ENCODE measurements at regions not wholly inside any gene's neighbourhood (a gene's known extent, or its start where the extent isn't known, plus 50 kb on each side); places are given as distances from the start of the nearest gene placed in this dataset.

GRCh38 chr2:156006721-156007618 lies 325.6 kb downstream of the NR4A2 start:
- Mint-ChIP-seq H3K4me3 (no peak overlapping the region), H3K27me3 (no peaks in the 10 kb centered on the region), H3K27ac (no peak overlapping the region), H3K36me3 (ENCODE audit: low read depth) (no peaks in the 10 kb centered on the region), H3K9me3 (peaks cover 6% of the 10 kb centered on the region), H3K4me1 (no peaks in the 10 kb centered on the region)
- DNase-seq = no peak
- TF ChIP-seq CTCF (IDR thresholded peaks at IDR 0.05) = no peak
- intact Hi-C loops (cut with micrococcal nuclease) = no loop called here
- ChIA-PET POLR2A (no interaction called here), CTCF (no interaction called here)
- ATAC-seq (ENCODE audit: low read depth) = no peak

- DNase-seq (no peak), ATAC-seq (ENCODE audit: low read depth) (no peak)
- Mint-ChIP-seq H3K27ac (no peak overlapping the region), H3K9me3 (peaks cover 6% of the 10 kb centered on the region), H3K4me3 (no peak overlapping the region), H3K27me3 (no peaks in the 10 kb centered on the region), H3K4me1 (no peaks in the 10 kb centered on the region), H3K36me3 (ENCODE audit: low read depth) (no peaks in the 10 kb centered on the region)
- no peak for TF ChIP-seq CTCF (IDR thresholded peaks at IDR 0.05)
- POLR2A ChIA-PET = no interaction called here
- CTCF ChIA-PET = no interaction called here
- intact Hi-C loops (cut with micrococcal nuclease) = no loop called here
Measured at GRCh38 chr2:156005999-156006712, 326.4 kb downstream of the NR4A2 start.

GRCh38 chr2:156005531-156005930 lies 327.0 kb downstream of the NR4A2 start:
- peaks cover 4% of the 10 kb centered on the region for H3K9me3 Mint-ChIP-seq
- DNase-seq = no peak
- no peaks in the 10 kb centered on the region for H3K4me1 Mint-ChIP-seq
- ChIA-PET POLR2A (no interaction called here), CTCF (no interaction called here)
- H3K4me3 Mint-ChIP-seq = no peak overlapping the region
- H3K36me3 Mint-ChIP-seq (ENCODE audit: low read depth) = no peaks in the 10 kb centered on the region
- no peak for ATAC-seq (ENCODE audit: low read depth)
- intact Hi-C loops (cut with micrococcal nuclease) = no loop called here
- H3K27ac Mint-ChIP-seq = no peak overlapping the region
- no peaks in the 10 kb centered on the region for H3K27me3 Mint-ChIP-seq
- no peak for TF ChIP-seq CTCF (IDR thresholded peaks at IDR 0.05)

GRCh38 chr2:156004459-156004858 lies 328.1 kb downstream of the NR4A2 start:
- Mint-ChIP-seq H3K9me3 (peaks cover 1% of the 10 kb centered on the region), H3K4me1 (no peaks in the 10 kb centered on the region), H3K36me3 (ENCODE audit: low read depth) (no peaks in the 10 kb centered on the region), H3K27ac (no peak overlapping the region), H3K4me3 (no peak overlapping the region), H3K27me3 (no peaks in the 10 kb centered on the region)
- no peak for TF ChIP-seq CTCF (IDR thresholded peaks at IDR 0.05)
- intact Hi-C loops (cut with micrococcal nuclease) = no loop called here
- ChIA-PET CTCF (no interaction called here), POLR2A (no interaction called here)
- ATAC-seq (ENCODE audit: low read depth) = no peak
- no peak for DNase-seq

- intact Hi-C loops (cut with micrococcal nuclease) = no loop called here
- Mint-ChIP-seq H3K27ac (no peak overlapping the region), H3K4me3 (no peak overlapping the region), H3K27me3 (no peaks in the 10 kb centered on the region), H3K9me3 (no peaks in the 10 kb centered on the region), H3K36me3 (ENCODE audit: low read depth) (no peaks in the 10 kb centered on the region), H3K4me1 (no peaks in the 10 kb centered on the region)
- ChIA-PET POLR2A (no interaction called here), CTCF (no interaction called here)
- DNase-seq = no peak
- no peak for ATAC-seq (ENCODE audit: low read depth)
- TF ChIP-seq CTCF (IDR thresholded peaks at IDR 0.05) = no peak
Measured at GRCh38 chr2:156003780-156004179, 328.7 kb downstream of the NR4A2 start.

Data from activated B cell treated with CpG ODN at 0.5 μM for 24 hours (primary cell).